Activated CD4-positive, CD25-positive, alpha-beta regulatory T cell treated with anti-CD3 and anti-CD28 coated beads, Interleukin-2, amount 50 U/mL, for 16 hours (primary cell): ENCODE measurements at regions not wholly inside any gene's neighbourhood (a gene's known extent, or its start where the extent isn't known, plus 50 kb on each side); places are given as distances from the start of the nearest gene placed in this dataset.
"Not testable (repeated sequence)": the region's sequence is repeated elsewhere in the genome, so short reads cannot be mapped to it uniquely, and the experiment has no call there.

Experiments
- DNase-seq: peaks from one replicate; pipeline ENCODE4 v3.0.0-alpha.2; 2020; ENCODE audit warnings: low read depth, low spot score

GRCh38 chr2:124967325-124967724 lies 942.2 kb downstream of the CNTNAP5 start:
- no peak for DNase-seq

GRCh38 chr2:124970030-124970429 lies 944.9 kb downstream of the CNTNAP5 start:
- no peak for DNase-seq

DNA sequence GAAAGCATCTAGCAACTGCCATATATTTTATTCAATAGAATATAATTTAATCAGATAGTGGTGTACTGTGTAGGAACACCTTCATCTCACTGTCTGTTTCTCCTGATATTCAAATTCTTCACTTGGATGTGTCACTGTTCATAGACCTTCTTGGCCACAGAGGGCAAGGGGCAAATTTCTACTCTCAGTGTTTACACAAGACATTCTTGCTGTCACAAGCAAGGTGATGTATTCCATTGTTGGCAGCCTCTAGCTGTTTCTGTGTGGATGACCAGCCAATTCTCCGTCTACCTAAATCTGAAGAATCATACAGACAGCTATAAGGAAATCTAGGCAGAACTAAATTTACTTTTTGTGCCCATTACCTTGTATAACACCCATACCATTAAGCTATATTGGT lies 948.3 kb downstream of the CNTNAP5 start:
- DNase-seq: no peak

- no peak for DNase-seq
These were observed 950.1 kb downstream of the CNTNAP5 start for GRCh38 chr2:124975224-124975623.

GRCh38 chr2:124975648-124976047 lies 950.6 kb downstream of the CNTNAP5 start:
- no peak for DNase-seq

DNA sequence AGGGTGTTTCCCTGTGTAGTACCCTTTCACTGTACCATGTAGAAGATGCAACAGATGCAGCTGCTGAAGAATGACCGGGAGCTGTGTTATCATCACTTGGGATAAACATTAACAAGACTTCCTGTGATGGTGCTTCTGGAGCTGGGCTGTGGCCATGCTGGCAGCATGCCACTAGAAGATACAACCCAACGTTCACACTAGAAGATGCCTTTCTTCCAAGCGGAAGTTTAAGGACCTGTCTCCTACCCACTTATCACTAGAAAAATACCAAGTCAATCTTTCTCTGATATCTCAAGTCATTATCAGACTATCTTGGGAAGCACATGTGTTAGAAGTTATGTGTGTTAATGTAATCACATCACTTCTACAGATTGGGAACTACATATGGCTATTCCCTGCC lies 953.5 kb downstream of the CNTNAP5 start:
- DNase-seq: no peak

DNA sequence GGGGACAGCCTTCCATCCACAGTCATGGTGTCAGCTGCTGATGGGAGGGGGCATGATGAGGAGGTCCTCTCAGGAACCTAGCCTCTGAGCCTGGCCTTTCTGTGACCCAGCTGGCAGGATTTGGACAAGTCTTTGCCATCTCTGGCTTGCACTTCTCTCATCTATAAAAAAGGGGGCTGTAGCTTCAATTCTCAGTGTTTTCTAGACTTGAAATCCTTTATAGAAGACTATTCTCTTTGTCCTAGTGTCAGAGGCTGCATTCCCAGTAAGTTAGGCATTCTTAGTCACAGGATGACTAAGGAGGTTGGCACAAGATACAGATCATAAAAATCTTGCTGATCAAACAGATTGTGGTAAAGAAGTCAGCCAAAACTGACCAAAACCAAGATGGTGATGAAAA lies 958.5 kb downstream of the CNTNAP5 start:
- no peak for DNase-seq

DNA sequence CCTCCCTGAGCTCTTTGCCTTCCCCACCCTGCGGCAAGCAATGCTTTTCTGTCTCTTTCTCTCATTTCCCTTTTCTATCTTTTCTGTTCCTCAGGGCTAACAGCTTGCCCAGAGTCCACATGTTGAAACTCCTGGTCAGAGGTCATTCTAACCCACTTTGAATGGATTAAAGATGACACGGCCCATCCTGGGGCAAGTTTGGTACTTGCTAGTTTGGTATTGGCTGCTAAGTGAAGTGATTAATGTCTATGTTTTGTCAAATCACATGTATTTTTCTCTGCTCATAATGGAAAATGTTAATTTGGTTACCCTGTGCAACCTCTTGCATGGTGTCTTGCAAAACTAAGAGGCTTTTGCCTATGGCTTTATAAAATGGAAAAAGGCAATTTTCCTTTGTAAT lies 960.2 kb downstream of the CNTNAP5 start:
- DNase-seq: no peak

DNA sequence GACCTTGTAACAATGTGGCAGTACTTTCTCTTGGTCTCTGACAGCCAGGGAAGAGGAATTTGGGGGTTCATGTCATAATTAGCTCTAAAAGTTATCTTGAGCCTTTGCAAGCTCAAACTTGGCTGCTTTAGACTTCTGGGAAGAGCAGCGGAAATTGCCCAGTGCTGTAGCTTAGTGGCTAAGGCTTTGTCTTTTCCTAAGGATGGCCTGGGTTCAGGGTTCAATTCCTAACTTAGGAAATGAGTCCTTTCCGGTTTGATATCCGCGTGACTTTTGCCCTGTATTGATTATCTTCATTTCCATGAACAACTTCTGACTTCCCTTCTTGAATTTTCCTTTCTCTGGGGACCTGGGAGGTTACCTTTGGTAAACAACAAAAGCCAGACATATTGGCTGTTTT lies 961.0 kb downstream of the CNTNAP5 start:
- no peak for DNase-seq

- DNase-seq: not testable (repeated sequence)
These were observed 961.8 kb downstream of the CNTNAP5 start for GRCh38 chr2:124986870-124987269.

GRCh38 chr2:124987436-124987835 lies 962.3 kb downstream of the CNTNAP5 start:
- not testable (repeated sequence) for DNase-seq

DNA sequence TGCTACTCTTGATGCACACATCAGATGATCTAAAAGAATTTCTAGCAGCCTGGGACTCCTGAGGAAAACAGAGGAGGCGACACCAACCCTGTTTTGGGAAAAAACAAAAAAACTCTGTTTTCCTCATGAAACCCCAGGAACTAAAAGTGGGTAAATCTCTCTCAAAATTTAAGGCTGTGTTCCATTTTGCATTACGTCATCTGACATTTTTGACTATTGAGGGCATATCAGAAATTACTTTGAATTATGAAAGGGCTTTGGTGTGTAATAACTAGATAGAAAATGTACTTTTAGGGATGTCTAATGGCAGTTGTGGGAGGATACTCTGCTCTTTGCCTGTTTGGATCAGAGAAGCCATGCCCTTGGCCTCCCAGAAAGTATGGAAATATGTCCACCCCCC lies 963.0 kb downstream of the CNTNAP5 start:
- DNase-seq: no peak

GRCh38 chr2:124988794-124989193 lies 963.7 kb downstream of the CNTNAP5 start:
- no peak for DNase-seq

- DNase-seq: no peak
These were observed 968.7 kb downstream of the CNTNAP5 start for GRCh38 chr2:124993809-124994208.

GRCh38 chr2:124995185-124995912 lies 970.3 kb downstream of the CNTNAP5 start:
- DNase-seq: no peak

GRCh38 chr2:124996406-124996805 lies 971.3 kb downstream of the CNTNAP5 start:
- no peak for DNase-seq

- no peak for DNase-seq
These were observed 974.8 kb downstream of the CNTNAP5 start for GRCh38 chr2:124999906-125000305.

DNA sequence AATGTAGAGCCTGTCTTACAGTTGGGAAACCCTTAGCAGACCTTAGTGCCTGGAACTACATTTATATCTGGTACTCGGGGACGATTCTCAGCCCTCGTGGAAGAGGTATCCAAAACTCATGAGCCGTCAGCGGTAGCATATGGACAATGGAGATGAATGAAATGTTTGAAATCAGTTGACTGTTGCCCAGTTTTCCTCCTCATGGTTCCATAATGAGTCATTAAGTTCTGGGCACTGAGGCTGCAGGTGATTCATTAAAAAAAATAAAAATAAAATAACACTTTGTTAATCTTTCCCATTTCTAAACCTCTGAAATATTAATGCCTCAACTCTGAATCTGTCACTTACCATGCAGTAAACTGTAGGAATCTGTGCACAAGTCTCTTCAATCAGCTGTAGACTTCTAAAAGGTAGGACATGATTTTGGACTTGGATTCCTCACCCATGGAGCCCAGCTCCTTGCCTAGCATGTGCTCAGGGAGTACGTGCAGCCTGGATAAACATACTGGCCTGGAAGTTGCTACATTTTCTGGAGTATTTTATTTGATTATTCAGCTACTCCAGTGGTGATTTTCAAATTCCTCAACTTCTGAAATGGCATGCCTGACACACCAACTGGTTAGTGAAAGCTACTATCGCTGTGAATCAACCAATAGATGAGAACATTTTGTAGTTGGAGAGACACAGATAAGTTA lies 979.2 kb downstream of the CNTNAP5 start:
- DNase-seq: no peak

GRCh38 chr2:125006676-125007075 lies 981.6 kb downstream of the CNTNAP5 start:
- no peak for DNase-seq

- DNase-seq: not testable (repeated sequence)
These were observed 1003.6 kb downstream of the CNTNAP5 start for GRCh38 chr2:125028721-125029120.

DNA sequence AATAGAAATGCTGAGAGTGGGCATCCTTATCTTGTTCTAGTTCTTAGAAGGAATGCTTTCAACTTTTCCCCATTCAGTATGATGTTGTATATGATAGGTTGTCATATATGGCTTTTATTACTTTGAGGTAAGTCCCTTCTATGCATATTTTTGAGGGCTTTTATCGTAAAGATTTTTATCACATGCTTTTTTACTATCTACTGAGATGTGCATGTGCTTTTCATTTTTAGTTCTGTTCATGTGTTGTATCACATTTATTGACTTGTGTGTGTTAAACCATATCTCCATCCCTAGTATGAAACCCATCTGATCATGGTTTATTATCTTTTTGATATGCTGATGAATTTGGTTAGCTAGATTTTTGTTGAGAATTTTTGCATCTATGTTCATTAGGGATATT lies 1008.8 kb downstream of the CNTNAP5 start:
- DNase-seq: no peak

DNA sequence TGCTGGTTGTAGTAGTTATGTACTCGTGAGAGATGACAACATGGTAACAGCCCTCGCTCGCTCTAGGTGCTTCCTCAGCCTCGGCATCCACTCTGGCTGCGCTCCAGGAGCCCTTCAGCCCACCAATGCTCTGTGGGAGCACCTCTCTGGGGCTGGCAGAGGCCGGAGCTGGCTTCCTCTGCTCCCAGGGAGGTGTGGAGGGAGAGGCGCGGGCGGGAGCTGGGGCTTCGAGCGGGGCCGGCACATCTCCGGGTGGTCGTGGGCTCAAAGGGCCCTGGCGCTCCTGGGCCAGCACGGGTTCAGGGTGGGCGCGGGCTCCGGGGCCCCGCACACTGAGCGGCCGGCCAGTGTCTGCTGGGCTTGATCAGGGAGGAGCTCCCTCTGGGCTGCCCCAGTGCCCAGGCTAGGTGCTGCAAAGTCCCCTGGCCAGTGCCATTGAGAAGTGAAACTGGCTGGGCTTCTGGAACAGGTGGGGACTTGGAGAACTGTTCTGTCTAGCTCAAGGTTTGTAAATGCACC lies 1012.1 kb downstream of the CNTNAP5 start:
- no peak for DNase-seq

- no peak for DNase-seq
These were observed 1016.8 kb downstream of the CNTNAP5 start for GRCh38 chr2:125041846-125042245.
